WTC11 (cell line): ENCODE measurements at regions not wholly inside any gene's neighbourhood (a gene's known extent, or its start where the extent isn't known, plus 50 kb on each side); places are given as distances from the start of the nearest gene placed in this dataset.

Experiments
- ATAC-seq: fragments of 200-7000 bp; cut with Tn5 transposase; 2 replicates; pipeline ENCODE4 v1.10.0; 2021; ENCODE audit warnings: mild to moderate bottlenecking, moderate library complexity
- CTCF ChIA-PET: fragments of 300-600 bp; sonication (Branson Sonifier 250); formaldehyde crosslinking; loops from one replicate; lab custom pipeline; 2021; ENCODE audit warnings: antibody characterized with exemption; lab: Charles Lee
- POLR2A ChIA-PET: fragments of 350-600 bp; sonication (Branson Sonifier 250); formaldehyde crosslinking; loops from one replicate; lab custom pipeline; 2021; ENCODE audit warnings: antibody characterized with exemption; lab: Charles Lee
- DNase-seq: peaks from one replicate; pipeline ENCODE4 v3.0.0; 2021; ENCODE audit warnings: low spot score
- H3K27ac Mint-ChIP-seq: 2 replicates; pipeline ENCODE4 v1.8.0; 2021; ENCODE audit warnings: mixed read lengths
- H3K27me3 Mint-ChIP-seq: 2 replicates; pipeline ENCODE4 v1.8.0; 2021; ENCODE audit warnings: low read depth, mild to moderate bottlenecking, moderate library complexity, mixed read lengths
- H3K36me3 Mint-ChIP-seq: 2 replicates; pipeline ENCODE4 v1.8.0; 2021; ENCODE audit warnings: mixed read lengths
- H3K4me1 Mint-ChIP-seq: 2 replicates; pipeline ENCODE4 v1.8.0; 2022; ENCODE audit warnings: mixed read lengths
- H3K4me3 Mint-ChIP-seq: 2 replicates; pipeline ENCODE4 v1.8.0; 2021; ENCODE audit warnings: mild to moderate bottlenecking, moderate library complexity, mixed read lengths
- H3K9me3 Mint-ChIP-seq: 2 replicates; pipeline ENCODE4 v1.8.0; 2021; ENCODE audit warnings: mixed read lengths
- ATF3 ChIP-seq: sonication (generic); formaldehyde crosslinking; conservative IDR thresholded peaks from 2 replicates; pipeline ENCODE4 v1.8.1; 2022; ENCODE audit warnings: mild to moderate bottlenecking, missing genetic modification reagents
- ATF6 ChIP-seq: sonication (generic); formaldehyde crosslinking; IDR thresholded peaks from 2 replicates; pipeline ENCODE4 v1.8.1; 2023; ENCODE audit warnings: mild to moderate bottlenecking, missing genetic modification reagents
- CBFB ChIP-seq: sonication (generic); formaldehyde crosslinking; IDR thresholded peaks from 2 replicates; pipeline ENCODE4 v1.8.1; 2022; ENCODE audit warnings: mild to moderate bottlenecking, low read depth, missing genetic modification reagents
- CDX4 ChIP-seq: fragments of 250-450 bp; sonication (Bioruptor Pico); IDR thresholded peaks from 2 replicates; pipeline ENCODE4 v1.9.0; 2021; ENCODE audit warnings: moderate library complexity, mild to moderate bottlenecking, inconsistent platforms, borderline replicate concordance
- E2F1 ChIP-seq: sonication (generic); formaldehyde crosslinking; IDR thresholded peaks from 2 replicates; pipeline ENCODE4 v1.8.0; 2022; ENCODE audit warnings: mild to moderate bottlenecking, missing genetic modification reagents
- E2F4 ChIP-seq: sonication (generic); formaldehyde crosslinking; IDR thresholded peaks from 2 replicates; pipeline ENCODE4 v1.8.1; 2022; ENCODE audit warnings: low read depth, mild to moderate bottlenecking, moderate library complexity, missing genetic modification reagents, borderline replicate concordance
- FOXK1 ChIP-seq: sonication (generic); formaldehyde crosslinking; IDR thresholded peaks from 2 replicates; pipeline ENCODE4 v1.8.0; 2022; ENCODE audit warnings: mild to moderate bottlenecking, moderate library complexity, missing genetic modification reagents
- FOXP4 ChIP-seq: sonication (generic); formaldehyde crosslinking; IDR thresholded peaks from 2 replicates; pipeline ENCODE4 v1.8.0; 2022; ENCODE audit warnings: mild to moderate bottlenecking, missing genetic modification reagents
- GRHL2 ChIP-seq: fragments of 250-450 bp; sonication (Bioruptor Pico); IDR thresholded peaks from 2 replicates; pipeline ENCODE4 v1.8.0; 2022; ENCODE audit warnings: mild to moderate bottlenecking, moderate library complexity; ENCODE audit not compliant: insufficient replicate concordance, severe bottlenecking
- IRF1 ChIP-seq: sonication (generic); formaldehyde crosslinking; IDR thresholded peaks from 2 replicates; pipeline ENCODE4 v1.8.0; 2023; ENCODE audit warnings: missing genetic modification reagents
- IRF2 ChIP-seq: sonication (generic); formaldehyde crosslinking; IDR thresholded peaks from 2 replicates; pipeline ENCODE4 v1.8.0; 2022; ENCODE audit warnings: low read depth, missing genetic modification reagents, borderline replicate concordance
- MYBL2 ChIP-seq: sonication (generic); formaldehyde crosslinking; IDR thresholded peaks from 2 replicates; pipeline ENCODE4 v1.8.1; 2023; ENCODE audit warnings: mild to moderate bottlenecking, moderate library complexity, missing genetic modification reagents
- NFE2L1 ChIP-seq: sonication (generic); formaldehyde crosslinking; IDR thresholded peaks from 2 replicates; pipeline ENCODE4 v1.8.1; 2023; ENCODE audit warnings: missing genetic modification reagents
- NR2C2 ChIP-seq: sonication (generic); formaldehyde crosslinking; IDR thresholded peaks from 2 replicates; pipeline ENCODE4 v1.8.0; 2022; ENCODE audit warnings: mild to moderate bottlenecking, missing genetic modification reagents
- SOX15 ChIP-seq: fragments of 250-450 bp; sonication (Bioruptor Pico); IDR thresholded peaks from 2 replicates; pipeline ENCODE4 v1.9.0; 2021; ENCODE audit warnings: mild to moderate bottlenecking
- STAT6 ChIP-seq: sonication (generic); formaldehyde crosslinking; conservative IDR thresholded peaks from 2 replicates; pipeline ENCODE4 v1.8.1; 2023; ENCODE audit warnings: mild to moderate bottlenecking, low read depth, missing genetic modification reagents, moderate library complexity
- ZMAT4 ChIP-seq: fragments of 250-450 bp; sonication (Bioruptor Pico); IDR thresholded peaks from 2 replicates; pipeline ENCODE4 v1.9.0; 2021; ENCODE audit warnings: mild to moderate bottlenecking
- ZNF138 ChIP-seq: sonication (generic); formaldehyde crosslinking; conservative IDR thresholded peaks from 2 replicates; pipeline ENCODE4 v1.8.1; 2022; ENCODE audit warnings: mild to moderate bottlenecking, moderate library complexity, missing genetic modification reagents
- ZNF219 ChIP-seq: sonication (generic); formaldehyde crosslinking; IDR thresholded peaks from 2 replicates; pipeline ENCODE4 v1.8.0; 2023; ENCODE audit warnings: missing genetic modification reagents, mild to moderate bottlenecking, borderline replicate concordance
- ZNF263 ChIP-seq: sonication (generic); formaldehyde crosslinking; IDR thresholded peaks from 2 replicates; pipeline ENCODE4 v1.8.1; 2022; ENCODE audit warnings: low read depth, mild to moderate bottlenecking, moderate library complexity, missing genetic modification reagents
- ZNF317 ChIP-seq: sonication (generic); formaldehyde crosslinking; IDR thresholded peaks from 2 replicates; pipeline ENCODE4 v1.8.1; 2023; ENCODE audit warnings: low read depth, mild to moderate bottlenecking, moderate library complexity, missing genetic modification reagents, borderline replicate concordance
- ZNF423 ChIP-seq: fragments of 250-450 bp; sonication (Bioruptor Pico); IDR thresholded peaks from 2 replicates; pipeline ENCODE4 v2.1.2; 2022; ENCODE audit warnings: mild to moderate bottlenecking, moderate library complexity

GRCh38 chr14:66306101-66306500 is 180.1 kb upstream of the CCDC196 start (continued):
- TF ChIP-seq ATF6 (CRISPR knock-in tag) (no peak), ZNF317 (CRISPR knock-in tag) (no peak), STAT6 (CRISPR knock-in tag) (no peak), NR2C2 (CRISPR knock-in tag) (no peak), CDX4 (CRISPR knock-in tag) (no peak), FOXK1 (CRISPR knock-in tag) (no peak), ZNF263 (CRISPR knock-in tag) (no peak)
- TF ChIP-seq, all 79 proteins: peak for 0

- DNase-seq (no peak), ATAC-seq (no peak)
- H3K9me3 Mint-ChIP-seq = peaks cover 26% of the 10 kb centered on the region
- H3K4me3 Mint-ChIP-seq = no peak overlapping the region
- H3K27ac Mint-ChIP-seq = no peak overlapping the region
- TF ChIP-seq FOXP4 (CRISPR knock-in tag) (no peak), ZMAT4 (CRISPR knock-in tag) (no peak)
- H3K4me1 Mint-ChIP-seq = peaks cover 3% of the 10 kb centered on the region; the same call in 1 of the 2 replicates
- CTCF ChIA-PET = no interaction called here
- H3K27me3 Mint-ChIP-seq = peaks cover 4% of the 10 kb centered on the region
- H3K36me3 Mint-ChIP-seq = peaks cover 9% of the 10 kb centered on the region
- POLR2A ChIA-PET = no interaction called here
Measured at GRCh38 chr14:66311058-66311457, 175.1 kb upstream of the CCDC196 start.

GRCh38 chr14:66311990-66312389 is 174.2 kb upstream of the CCDC196 start:
- peaks cover 7% of the 10 kb centered on the region for H3K36me3 Mint-ChIP-seq
- H3K27me3 Mint-ChIP-seq = peaks cover 4% of the 10 kb centered on the region
- no peak for TF ChIP-seq ZNF423 (CRISPR knock-in tag)
- TF ChIP-seq SOX15 (CRISPR knock-in tag) = no peak
- TF ChIP-seq ZNF317 (CRISPR knock-in tag) = no peak
- no peak for TF ChIP-seq IRF2 (CRISPR knock-in tag)
- TF ChIP-seq FOXK1 (CRISPR knock-in tag) = no peak
- TF ChIP-seq ZNF138 (CRISPR knock-in tag) = no peak
- no peak for TF ChIP-seq ATF3 (CRISPR knock-in tag)
- TF ChIP-seq E2F1 = no peak
- TF ChIP-seq MYBL2 = no peak
- TF ChIP-seq NFE2L1 = no peak
- no peak for TF ChIP-seq GRHL2 (CRISPR knock-in tag)
- no peak for TF ChIP-seq ZNF219
- TF ChIP-seq CBFB (CRISPR knock-in tag) = no peak
- no peak for TF ChIP-seq E2F4
- TF ChIP-seq IRF1 (CRISPR knock-in tag) = no peak

More at GRCh38 chr14:66311990-66312389, 174.2 kb upstream of the CCDC196 start:
- CTCF ChIA-PET = no interaction called here
- no peak overlapping the region for H3K4me3 Mint-ChIP-seq
- H3K27ac Mint-ChIP-seq = no peak overlapping the region
- peaks cover 23% of the 10 kb centered on the region for H3K9me3 Mint-ChIP-seq
- DNase-seq (no peak), ATAC-seq (no peak)
- H3K4me1 Mint-ChIP-seq = peaks cover 3% of the 10 kb centered on the region; the same call in 1 of the 2 replicates
- POLR2A ChIA-PET = no interaction called here
